ENCODE measurements at regions not wholly inside any gene's neighbourhood (a gene's known extent, or its start where the extent isn't known, plus 50 kb on each side); places are given as distances from the start of the nearest gene placed in this dataset.

GRCh38 chr7:14065286-14065685, 75.8 kb upstream of the ETV1 start:
- DNase-seq (ENCODE audit: low spot score) (no peak), ATAC-seq (ENCODE audit: low FRiP score) (no peak)
- TF ChIP-seq CTCF (IDR thresholded peaks at IDR 0.05): no peak

DNA sequence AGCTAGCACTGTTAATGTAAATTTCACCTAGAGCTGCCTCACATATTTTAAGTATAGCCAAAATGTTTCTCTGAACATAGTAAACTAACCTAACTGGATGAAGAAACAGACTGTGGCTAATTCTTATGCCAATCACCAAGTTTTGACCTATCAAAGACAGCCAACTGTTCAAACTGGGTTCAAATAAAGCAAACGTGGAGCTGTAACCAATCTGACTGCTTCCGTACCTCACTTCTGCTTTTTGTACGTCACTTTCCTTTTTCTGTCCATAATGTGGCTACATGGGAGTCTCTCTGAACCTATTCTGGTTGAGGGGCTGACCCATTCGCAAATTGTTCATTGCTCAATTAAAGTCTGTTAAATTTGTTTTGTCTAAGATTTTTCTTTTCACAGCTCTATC, 66.3 kb upstream of the ETV1 start:
- DNase-seq (ENCODE audit: low spot score): no peak
- no peak for ATAC-seq (ENCODE audit: low FRiP score)
- no peak for TF ChIP-seq CTCF (IDR thresholded peaks at IDR 0.05)

DNA sequence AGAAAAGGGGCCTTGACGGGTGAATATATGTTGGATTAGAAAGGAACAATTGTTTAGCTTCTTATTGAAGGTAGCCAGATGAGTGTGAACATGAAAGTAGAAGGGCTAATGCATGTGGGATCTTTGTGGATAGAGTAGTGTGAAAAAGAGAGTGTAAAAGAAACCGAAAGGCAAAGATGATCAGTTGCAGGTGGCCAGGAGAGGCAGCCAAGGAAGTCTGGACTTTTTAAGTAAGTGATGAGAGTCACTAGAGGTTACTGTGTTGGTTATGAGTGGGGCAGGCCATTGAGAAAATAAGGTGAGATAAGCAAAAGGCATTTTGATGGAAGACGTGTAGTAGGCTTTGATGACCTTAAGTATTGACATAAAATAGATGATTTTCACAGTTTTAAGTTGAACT, 64.7 kb upstream of the ETV1 start:
- no peak for TF ChIP-seq CTCF (IDR thresholded peaks at IDR 0.05)
- DNase-seq (ENCODE audit: low spot score) (no peak), ATAC-seq (ENCODE audit: low FRiP score) (no peak)

DNA sequence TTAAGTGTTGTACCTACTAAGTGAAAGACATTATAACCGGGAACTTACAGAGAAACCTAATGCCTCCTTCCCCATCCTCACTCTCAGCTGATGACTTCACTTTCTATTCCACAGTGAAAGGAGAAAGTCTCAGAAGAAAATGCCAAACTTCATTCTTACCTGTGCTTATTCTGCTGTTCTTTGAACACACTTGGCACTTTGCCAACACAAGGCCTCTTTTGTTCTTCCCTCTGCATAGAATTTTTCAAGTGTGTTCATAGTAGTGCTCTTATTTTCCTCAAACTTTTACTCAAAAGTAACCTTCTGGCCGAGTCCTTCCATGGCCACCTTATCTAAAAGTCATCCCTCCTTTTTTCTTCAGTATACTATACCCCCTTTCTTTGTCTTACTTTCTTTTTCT, 59.4 kb upstream of the ETV1 start:
- DNase-seq (ENCODE audit: low spot score) (no peak), ATAC-seq (ENCODE audit: low FRiP score) (no peak)
- TF ChIP-seq CTCF (IDR thresholded peaks at IDR 0.05): no peak

DNA sequence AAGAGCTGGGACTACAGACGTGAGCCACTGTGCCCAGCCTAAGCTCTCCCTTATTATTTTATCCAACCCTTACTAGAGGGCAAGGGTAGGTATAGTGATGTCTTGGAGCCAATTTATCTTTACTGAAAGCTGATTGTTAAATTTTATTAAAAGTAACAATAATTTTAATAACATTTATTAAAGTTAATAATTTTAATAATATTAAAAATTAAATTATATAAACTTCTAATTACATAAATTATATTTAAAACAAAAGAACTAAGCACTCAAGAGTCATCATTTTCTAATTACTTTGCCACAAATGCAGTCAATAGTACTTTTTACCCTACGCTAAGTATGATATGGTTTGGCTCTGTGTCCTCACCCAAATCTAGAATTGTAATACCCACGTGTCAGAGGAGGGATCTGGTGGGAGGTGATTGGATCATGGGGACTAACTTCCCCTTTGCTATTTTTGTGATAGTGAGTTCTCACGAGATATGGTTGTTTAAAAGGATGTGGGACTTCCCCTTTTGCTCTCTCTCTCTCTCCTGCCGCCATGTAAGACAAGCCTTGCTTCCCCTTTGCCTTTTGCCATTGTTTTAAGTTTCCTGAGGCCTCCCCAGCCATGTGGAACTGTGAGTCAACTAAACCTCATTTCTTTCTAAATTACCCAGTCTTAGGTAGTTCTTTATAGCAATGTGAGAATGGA, 58.4 kb upstream of the ETV1 start:
- DNase-seq (ENCODE audit: low spot score) (no peak), ATAC-seq (ENCODE audit: low FRiP score) (no peak)
- no peak for TF ChIP-seq CTCF (IDR thresholded peaks at IDR 0.05)

DNA sequence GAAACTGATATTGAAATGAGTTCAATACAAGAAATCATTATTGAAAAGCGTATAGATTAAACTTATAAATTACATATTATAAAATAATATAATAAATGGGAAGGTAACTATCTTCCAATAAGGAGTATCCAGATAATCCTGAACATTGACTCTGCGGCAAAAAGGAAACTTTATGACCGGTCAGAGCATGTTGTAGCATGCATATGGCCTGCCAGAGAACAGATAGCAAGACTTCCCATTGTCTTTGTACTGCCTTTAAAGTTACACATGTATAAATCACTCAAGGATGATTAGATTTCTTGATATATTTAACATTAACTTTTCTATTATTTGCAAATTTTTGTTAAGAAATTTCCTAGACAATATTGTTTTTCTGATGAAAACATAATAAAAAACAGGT, 56.2 kb upstream of the ETV1 start:
- DNase-seq (ENCODE audit: low spot score): no peak
- ATAC-seq (ENCODE audit: low FRiP score): no peak
- no peak for TF ChIP-seq CTCF (IDR thresholded peaks at IDR 0.05)

- no peak for DNase-seq (ENCODE audit: low spot score)
- ATAC-seq (ENCODE audit: low FRiP score): no peak
- no peak for TF ChIP-seq CTCF (IDR thresholded peaks at IDR 0.05)
These were observed 51.1 kb upstream of the ETV1 start for GRCh38 chr7:14040528-14040927.

Data from omental fat pad (tissue), 3 donors.